Astrocyte of the spinal cord (primary cell): ENCODE measurements at regions not wholly inside any gene's neighbourhood (a gene's known extent, or its start where the extent isn't known, plus 50 kb on each side); places are given as distances from the start of the nearest gene placed in this dataset.

Experiments used
- DNase-seq: peaks from one replicate; pipeline ENCODE4 v3.0.0; 2011; ENCODE audit warnings: low read depth, low spot score
- H3K4me3 ChIP-seq: 2 replicates; pipeline ENCODE4 v1.5.1; 2011; ENCODE audit warnings: low read depth, mild to moderate bottlenecking, low read length, moderate library complexity
- in situ Hi-C: cut with HindIII; loops from 2 replicates; pipeline ENCODE4 v1.10.0; 2017; ENCODE audit warnings: low sequenced_read_pairs
- TF ChIP-seq, protein P1 (sequence below): IDR thresholded peaks from 2 replicates; pipeline ENCODE4 v1.5.1; 2012; ENCODE audit warnings: low read depth, mild to moderate bottlenecking, low read length, inconsistent platforms

DNA sequence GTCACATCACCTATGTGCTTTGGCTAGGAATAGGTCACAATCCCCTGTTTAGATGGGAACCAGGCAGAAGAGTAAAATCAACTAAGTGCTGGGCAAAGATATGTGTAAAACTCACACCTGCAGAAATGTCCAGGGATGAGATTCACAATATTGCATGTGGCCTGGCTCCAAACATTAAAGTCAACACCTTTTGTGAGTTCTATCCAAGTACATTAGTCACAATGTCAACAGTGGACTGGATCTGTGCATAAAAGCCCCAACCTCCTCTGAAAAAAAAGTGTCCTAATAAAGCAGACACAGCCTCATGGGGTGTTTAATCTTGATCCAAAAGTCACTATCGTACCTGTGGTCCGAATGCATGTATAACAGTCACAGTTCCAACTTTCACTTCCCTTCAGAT lies 1990.3 kb downstream of the TP53TG3F start:
- TF ChIP-seq, protein P1, sequence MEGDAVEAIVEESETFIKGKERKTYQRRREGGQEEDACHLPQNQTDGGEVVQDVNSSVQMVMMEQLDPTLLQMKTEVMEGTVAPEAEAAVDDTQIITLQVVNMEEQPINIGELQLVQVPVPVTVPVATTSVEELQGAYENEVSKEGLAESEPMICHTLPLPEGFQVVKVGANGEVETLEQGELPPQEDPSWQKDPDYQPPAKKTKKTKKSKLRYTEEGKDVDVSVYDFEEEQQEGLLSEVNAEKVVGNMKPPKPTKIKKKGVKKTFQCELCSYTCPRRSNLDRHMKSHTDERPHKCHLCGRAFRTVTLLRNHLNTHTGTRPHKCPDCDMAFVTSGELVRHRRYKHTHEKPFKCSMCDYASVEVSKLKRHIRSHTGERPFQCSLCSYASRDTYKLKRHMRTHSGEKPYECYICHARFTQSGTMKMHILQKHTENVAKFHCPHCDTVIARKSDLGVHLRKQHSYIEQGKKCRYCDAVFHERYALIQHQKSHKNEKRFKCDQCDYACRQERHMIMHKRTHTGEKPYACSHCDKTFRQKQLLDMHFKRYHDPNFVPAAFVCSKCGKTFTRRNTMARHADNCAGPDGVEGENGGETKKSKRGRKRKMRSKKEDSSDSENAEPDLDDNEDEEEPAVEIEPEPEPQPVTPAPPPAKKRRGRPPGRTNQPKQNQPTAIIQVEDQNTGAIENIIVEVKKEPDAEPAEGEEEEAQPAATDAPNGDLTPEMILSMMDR, result no peak
- in situ Hi-C loops, result no loop called here

DNA sequence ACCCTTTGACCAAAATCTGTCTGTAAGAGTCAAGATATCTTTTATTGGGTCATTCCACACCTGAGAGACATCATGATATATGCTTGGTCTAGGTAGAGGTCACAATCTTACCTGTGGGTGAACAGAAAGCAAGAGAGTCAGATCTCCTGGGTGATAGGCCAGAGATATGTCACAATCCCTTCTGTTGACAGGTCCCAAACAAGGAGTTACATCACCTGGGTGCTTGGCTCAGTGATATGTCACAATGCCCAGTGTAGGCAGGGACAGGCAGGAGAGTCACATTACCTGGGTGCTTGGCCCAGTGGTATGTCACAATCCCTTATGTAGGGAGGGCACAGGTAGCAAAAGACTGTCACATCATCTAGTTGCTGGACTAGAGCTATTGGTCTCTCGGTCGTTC lies 1991.2 kb downstream of the TP53TG3F start:
- in situ Hi-C loops, result no loop called here

More for the DNA sequence above, 1990.3 kb downstream of the TP53TG3F start:
- H3K4me3 ChIP-seq, result no peak overlapping the region
- no peak for DNase-seq

DNA sequence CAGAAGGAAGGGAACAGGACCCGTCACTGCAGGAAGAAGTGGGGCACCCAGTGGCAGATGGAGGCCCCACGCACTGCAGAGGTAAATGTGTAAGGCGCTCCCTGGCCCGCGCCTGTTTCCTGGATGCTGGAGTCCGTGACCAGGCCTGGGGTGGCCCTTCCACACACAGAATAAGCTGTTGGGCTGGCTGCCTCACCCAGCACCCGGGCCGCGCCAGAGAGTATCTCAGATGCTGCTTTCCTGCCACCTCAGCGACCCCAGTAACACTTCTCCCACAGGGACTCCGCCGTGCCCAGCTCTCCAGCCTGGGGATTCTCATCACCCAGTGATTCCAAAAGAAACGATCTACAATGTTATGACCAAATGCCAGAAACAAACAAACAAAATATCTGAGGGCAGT lies 1993.1 kb downstream of the TP53TG3F start:
- DNase-seq, result no peak
- in situ Hi-C loops, result no loop called here
- TF ChIP-seq, protein P1, result no peak
- H3K4me3 ChIP-seq, result no peak overlapping the region

More for the DNA sequence above, 1991.2 kb downstream of the TP53TG3F start:
- TF ChIP-seq, protein P1, result no peak
- no peak overlapping the region for H3K4me3 ChIP-seq
- DNase-seq, result no peak

DNA sequence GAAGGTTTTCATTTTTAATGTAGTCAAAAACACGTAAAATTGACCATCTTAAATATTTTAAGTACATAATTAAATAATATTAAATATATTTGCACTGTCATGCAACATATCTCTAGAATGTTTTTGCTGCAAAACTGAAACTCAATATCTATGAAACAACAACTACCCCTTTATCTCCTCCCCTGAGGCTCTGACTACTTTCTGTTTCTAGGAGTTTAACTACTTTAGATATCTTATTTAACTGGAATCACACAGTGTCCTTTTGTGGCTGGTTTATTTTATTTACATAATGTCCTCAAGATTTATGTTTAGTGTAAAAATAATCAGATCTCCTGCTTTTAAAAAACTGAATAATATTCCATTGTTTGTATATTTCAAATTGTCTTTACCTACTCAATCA lies 2003.9 kb downstream of the TP53TG3F start:
- in situ Hi-C loops, result no loop called here
- no peak overlapping the region for H3K4me3 ChIP-seq
- TF ChIP-seq, protein P1, result no peak
- DNase-seq, result no peak

DNA sequence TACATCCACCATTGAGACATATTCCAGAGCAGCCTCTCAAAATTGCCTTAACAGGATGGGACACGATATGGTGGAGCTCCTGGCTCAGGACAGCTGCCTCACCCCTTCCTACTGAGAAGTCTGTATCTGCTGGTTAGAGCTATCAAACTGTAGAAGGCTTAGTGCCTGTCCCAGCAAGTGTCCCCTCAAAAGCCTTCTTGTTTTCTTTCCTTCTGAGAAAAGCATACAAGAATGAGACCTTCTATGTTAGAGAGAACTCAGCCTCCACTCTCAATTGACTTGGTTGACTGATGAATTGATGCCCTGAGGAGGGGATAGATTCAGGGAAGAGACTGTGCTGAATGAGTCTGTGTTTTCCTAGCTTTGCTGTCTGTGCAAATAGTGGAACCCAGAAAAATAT lies 2020.9 kb downstream of the TP53TG3F start:
- in situ Hi-C loops, result no loop called here
- TF ChIP-seq, protein P1, result no peak
- no peak for DNase-seq
- no peak overlapping the region for H3K4me3 ChIP-seq

DNA sequence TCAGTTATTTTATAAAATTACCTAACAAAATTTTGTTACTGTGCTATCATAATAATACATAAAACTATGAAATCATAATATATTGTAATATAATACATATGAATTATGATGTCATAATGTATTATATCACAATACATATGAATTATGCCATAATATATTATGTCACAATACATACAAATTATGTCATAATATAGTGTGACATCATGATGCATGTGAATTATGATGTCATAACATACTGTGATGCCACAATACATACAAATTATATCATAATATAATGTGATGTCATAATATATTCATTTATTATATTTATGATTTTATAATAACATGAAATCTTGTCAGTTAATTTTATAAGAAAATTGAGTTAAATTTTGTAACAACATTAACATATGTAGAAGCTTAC lies 2021.6 kb downstream of the TP53TG3F start:
- TF ChIP-seq, protein P1, result no peak
- H3K4me3 ChIP-seq, result no peak overlapping the region
- DNase-seq, result no peak
- in situ Hi-C loops, result no loop called here

DNA sequence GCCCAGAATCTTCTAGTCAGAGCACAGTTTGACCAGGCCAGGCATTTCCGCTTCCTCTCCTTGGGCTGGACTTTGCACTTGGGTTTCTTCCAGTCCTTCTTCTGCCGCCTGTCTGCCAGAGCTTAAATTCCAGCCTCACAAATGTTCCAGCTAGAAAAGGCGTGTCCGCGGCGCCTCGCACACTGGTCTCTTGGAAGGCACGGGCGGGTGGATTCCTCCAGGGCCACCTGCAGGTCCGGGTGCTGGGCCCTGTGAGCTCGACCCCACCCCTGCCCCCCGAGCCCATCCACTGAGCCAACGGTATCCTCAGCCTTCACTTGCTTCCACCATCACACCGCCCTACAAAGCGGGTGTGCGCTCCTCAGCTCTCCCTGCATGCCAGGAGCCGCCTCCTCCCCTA lies 2026.5 kb downstream of the TP53TG3F start:
- DNase-seq, result no peak
- in situ Hi-C loops, result no loop called here
- TF ChIP-seq, protein P1, result no peak
- no peak overlapping the region for H3K4me3 ChIP-seq
